Right renal cortex interstitium (tissue), 3 donors: ENCODE measurements at regions not wholly inside any gene's neighbourhood (a gene's known extent, or its start where the extent isn't known, plus 50 kb on each side); places are given as distances from the start of the nearest gene placed in this dataset.
"Not testable (repeated sequence)": the region's sequence is repeated elsewhere in the genome, so short reads cannot be mapped to it uniquely, and the experiment has no call there.

Experiments
- DNase-seq, 3 donors: peaks; one replicate each; pipeline ENCODE4 v3.0.0-alpha.2; 2013; ENCODE audit warnings: low read depth in 3 of 3, low spot score in 2 of 3

DNA sequence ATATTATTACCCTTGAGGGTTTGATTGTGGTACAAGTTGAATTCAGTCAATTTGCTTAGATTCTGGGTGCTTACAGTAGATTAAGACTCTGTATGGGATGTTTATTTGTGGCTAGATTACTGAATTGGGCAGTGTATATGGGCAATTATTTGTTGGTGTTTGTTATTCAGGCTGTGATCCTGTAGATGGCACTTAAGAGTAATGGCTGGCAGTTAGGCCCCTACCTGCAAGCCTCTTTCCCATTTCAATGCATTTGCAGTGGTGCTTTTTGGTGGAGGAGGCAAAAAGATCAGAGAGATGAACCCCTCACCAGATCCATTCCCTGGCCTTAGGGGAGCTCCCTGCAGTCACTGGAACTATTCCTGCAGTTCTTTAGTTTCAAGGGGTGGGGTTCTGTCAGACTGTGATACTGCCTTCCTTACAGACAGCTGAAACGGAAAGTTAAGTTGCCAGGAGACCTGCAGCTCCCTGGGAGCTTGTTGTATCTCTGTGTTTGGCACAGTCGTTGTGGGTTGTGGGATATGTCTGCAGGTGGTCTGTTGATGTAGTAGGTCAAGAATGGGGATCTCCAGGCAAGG lies 199.5 kb downstream of the AASDHPPT start:
- DNase-seq, result no peak

- DNase-seq, result no peak
Measured at GRCh38 chr11:106277484-106277883, 200.0 kb downstream of the AASDHPPT start.

DNA sequence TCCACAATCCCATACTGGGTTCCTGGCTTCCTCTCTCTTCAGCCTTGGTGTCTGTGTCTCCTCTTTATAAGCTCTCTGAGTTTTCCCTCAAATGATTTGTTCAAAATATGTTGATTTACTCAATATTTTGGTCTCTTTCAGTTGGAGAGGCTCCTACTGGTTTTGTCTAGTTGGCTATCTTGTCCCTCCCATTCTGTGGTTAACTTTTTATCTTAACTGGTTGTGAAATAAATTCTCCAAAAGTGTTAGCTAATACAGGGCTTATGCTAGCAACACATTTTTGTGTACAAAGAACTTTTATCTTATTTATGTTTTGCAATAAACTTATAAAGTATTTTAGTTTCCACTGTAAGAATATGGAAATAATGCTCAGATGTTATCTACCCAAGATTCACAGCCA lies 200.9 kb downstream of the AASDHPPT start:
- DNase-seq, result no peak

- no peak for DNase-seq
Measured at GRCh38 chr11:106280036-106280435, 202.6 kb downstream of the AASDHPPT start.

- DNase-seq, result no peak
Measured at GRCh38 chr11:106281455-106282173, 204.2 kb downstream of the AASDHPPT start.

GRCh38 chr11:106286881-106287504 lies 209.5 kb downstream of the AASDHPPT start:
- no peak for DNase-seq

DNA sequence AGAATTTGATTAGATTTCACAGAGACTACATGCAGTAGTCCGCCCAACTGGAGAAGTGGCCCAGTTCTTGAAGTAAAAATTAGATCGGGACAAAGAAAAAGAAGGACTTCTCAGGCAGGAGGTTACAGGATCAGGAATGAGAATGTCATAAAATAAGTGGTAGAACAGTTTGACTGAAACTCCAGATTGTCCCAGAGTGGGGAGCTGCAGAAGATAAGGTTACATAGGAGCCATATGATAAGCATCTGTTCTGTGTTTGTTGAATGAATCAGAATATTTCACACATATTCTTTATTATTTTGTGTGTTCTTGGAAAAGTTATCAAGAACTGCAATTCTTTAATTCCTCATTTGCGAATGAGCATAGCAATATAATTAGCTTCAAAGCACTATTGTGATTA lies 210.6 kb downstream of the AASDHPPT start:
- no peak for DNase-seq

GRCh38 chr11:106288822-106289387 lies 211.4 kb downstream of the AASDHPPT start:
- no peak for DNase-seq

DNA sequence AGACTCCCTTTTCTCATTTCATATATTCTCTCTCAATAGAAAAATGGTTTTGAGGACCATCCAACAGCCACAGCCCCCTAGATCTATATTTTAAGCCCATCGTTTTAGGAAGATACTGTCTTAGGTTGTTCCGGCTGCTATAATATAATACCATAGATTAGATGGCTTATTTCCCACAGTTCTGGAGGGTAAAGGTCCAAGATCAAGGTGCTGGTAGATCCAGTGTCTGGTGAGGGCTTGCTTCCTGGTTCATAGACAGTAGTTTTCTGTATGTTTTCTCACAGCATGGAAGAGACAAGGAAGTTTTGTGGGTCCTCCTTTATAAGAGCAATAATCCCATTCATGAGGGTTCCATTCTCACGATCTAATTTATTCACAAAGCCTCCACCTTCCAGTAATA lies 215.1 kb downstream of the AASDHPPT start:
- DNase-seq, result no peak

- no peak for DNase-seq
Measured at GRCh38 chr11:106295974-106296373, 218.5 kb downstream of the AASDHPPT start.

- no peak for DNase-seq
Measured at GRCh38 chr11:106302416-106302815, 225.0 kb downstream of the AASDHPPT start.

GRCh38 chr11:106304274-106304673 lies 226.8 kb downstream of the AASDHPPT start:
- DNase-seq, result no peak

- no peak for DNase-seq
Measured at GRCh38 chr11:106305458-106305857, 228.0 kb downstream of the AASDHPPT start.

- no peak for DNase-seq
Measured at GRCh38 chr11:106306942-106307341, 229.5 kb downstream of the AASDHPPT start.

DNA sequence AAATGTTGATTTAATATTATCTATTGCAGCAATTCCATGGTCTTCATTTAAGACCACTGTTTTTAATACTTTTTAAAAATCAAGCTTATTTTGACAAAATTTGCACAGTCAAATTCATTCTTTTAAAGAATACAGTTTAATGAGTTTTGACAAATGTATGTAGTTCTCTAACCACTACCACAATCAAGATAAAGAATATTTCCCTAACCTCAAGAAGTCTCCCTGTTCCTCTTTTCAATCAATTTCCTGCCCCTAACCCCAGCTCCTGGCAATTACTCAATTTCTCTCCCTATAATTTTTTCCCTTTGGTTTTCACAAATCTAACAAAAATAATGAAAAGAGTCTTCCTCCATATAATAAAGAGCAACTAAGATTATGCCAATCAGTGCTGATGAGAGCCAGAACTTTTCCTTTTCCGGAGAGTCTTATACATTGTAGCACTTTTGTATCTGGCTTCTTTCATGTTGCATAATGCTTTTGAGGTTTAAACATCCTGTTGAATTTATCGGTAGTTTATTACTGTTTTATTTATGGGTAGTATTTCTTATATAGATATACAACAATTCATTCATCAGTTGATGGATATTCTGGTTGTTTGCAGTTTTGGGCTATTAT lies 231.7 kb downstream of the AASDHPPT start:
- DNase-seq, result no peak

- DNase-seq, result no peak
Measured at GRCh38 chr11:106311531-106312230, 234.2 kb downstream of the AASDHPPT start.

DNA sequence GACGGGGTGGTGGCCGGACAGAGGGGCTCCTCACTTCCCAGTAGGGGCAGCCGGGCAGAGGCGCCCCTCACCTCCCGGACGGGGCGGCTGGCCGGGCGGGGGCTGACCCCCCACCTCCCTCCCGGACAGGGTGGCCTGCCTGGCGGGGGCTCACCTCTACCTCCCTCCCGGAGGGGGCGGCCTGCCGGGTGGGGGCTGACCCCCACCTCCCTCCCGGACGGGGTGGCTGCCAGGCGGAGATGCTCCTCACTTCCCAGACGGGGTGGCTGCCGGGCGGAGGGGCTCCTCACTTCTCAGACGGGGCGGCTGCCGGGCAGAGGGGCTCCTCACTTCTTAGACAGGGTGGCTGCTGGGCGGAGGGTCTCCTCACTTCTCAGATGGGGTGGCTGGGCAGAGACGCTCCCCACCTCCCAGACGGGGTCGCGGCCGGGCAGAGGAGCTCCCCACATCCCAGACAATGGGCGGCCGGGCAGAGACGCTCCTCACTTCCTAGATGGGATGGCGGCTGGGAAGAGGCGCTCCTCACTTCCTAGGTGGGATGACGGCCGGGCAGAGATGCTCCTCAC lies 239.8 kb downstream of the AASDHPPT start:
- DNase-seq, result not testable (repeated sequence)

DNA sequence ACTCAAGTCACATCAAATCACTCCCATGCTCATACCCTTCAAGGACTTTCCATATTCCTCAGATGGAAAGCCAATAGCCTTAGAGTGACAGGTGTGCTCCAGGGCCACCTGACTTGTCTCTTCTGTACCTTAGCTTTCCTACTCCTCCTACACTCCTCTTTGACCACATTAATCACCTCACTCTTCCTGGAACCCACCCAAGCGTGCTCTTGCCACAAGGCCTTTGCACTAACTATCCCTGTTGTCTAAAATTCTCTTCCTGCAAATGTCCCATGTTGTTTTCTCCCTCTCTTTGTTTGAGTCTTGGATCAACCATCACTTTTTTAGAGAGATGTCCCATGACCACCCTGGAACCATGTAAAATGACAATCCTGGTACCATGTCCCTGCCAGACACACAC lies 244.1 kb downstream of the AASDHPPT start:
- no peak for DNase-seq

GRCh38 chr11:106322106-106322505 lies 244.6 kb downstream of the AASDHPPT start:
- no peak for DNase-seq

- no peak for DNase-seq
Measured at GRCh38 chr11:106326087-106326486, 248.6 kb downstream of the AASDHPPT start.
